HCT116 (cell line): ENCODE measurements at regions not wholly inside any gene's neighbourhood (a gene's known extent, or its start where the extent isn't known, plus 50 kb on each side); places are given as distances from the start of the nearest gene placed in this dataset.

ENCODE experiments used
- CTCF ChIP-seq, 3 experiments: fragments of 200-600 bp in 1 of 3; sonication (generic) in 1 of 3; IDR thresholded peaks in 2 of 3; conservative IDR thresholded peaks in 1 of 3; 2 replicates each; pipeline ENCODE4 v1.5.1; 2012 to 2017; ENCODE audit warnings: low read depth in 2 of 3, low read length in 2 of 3, antibody characterized with exemption in 1 of 3, borderline replicate concordance in 1 of 3, control low read depth in 1 of 3, mild to moderate bottlenecking in 1 of 3, mixed read lengths in 1 of 3, mixed run types in 1 of 3, moderate library complexity in 1 of 3; ENCODE audit not compliant: insufficient read depth in 1 of 3
- EZH2 ChIP-seq: fragments of 200-600 bp; sonication (generic); IDR thresholded peaks from 2 replicates; pipeline ENCODE4 v1.6.1; 2017; ENCODE audit warnings: antibody characterized with exemption, mixed run types
- EZH2phosphoT487 ChIP-seq: fragments of 200-600 bp; IDR thresholded peaks from 2 replicates; pipeline ENCODE4 v1.6.1; 2018; ENCODE audit warnings: antibody characterized with exemption, borderline replicate concordance
- FOSL1 ChIP-seq: IDR thresholded peaks from 2 replicates; pipeline ENCODE4 v1.6.1; 2012; ENCODE audit warnings: low read depth
- POLR2A ChIP-seq: IDR thresholded peaks from 2 replicates; pipeline ENCODE4 v1.7.0; 2011; ENCODE audit warnings: borderline replicate concordance; ENCODE audit not compliant: insufficient read depth, insufficient read length; ENCODE audit errors: extremely low read depth
- POLR2AphosphoS5 ChIP-seq: IDR thresholded peaks from 2 replicates; pipeline ENCODE4 v1.6.1; 2011; ENCODE audit warnings: mild to moderate bottlenecking, low read depth, low read length, moderate library complexity
- YY1 ChIP-seq: IDR thresholded peaks from 2 replicates; pipeline ENCODE4 v1.6.1; 2011; ENCODE audit warnings: low read length, low read depth, moderate library complexity, mild to moderate bottlenecking; ENCODE audit not compliant: insufficient replicate concordance; ENCODE audit errors: extremely low read depth
- TF ChIP-seq, protein P1 (sequence below): IDR thresholded peaks from 2 replicates; pipeline ENCODE4 v1.6.1; 2012

- TF ChIP-seq POLR2A (no peak), POLR2AphosphoS5 (no peak), CTCF (IDR thresholded peaks at IDR 0.05 in 2 of 3, conservative IDR thresholded peaks at IDR 0.05 in 1 of 3; ENCODE audit: borderline replicate concordance in 1 of 3, insufficient read depth in 1 of 3, low read depth in 2 of 3, low read length in 2 of 3) (no peak), FOSL1 (no peak), YY1 (no peak), EZH2 (no peak), EZH2phosphoT487 (no peak)
- TF ChIP-seq, protein P1, sequence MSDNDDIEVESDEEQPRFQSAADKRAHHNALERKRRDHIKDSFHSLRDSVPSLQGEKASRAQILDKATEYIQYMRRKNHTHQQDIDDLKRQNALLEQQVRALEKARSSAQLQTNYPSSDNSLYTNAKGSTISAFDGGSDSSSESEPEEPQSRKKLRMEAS: no peak
These were observed 524.5 kb downstream of the BMP2 start for GRCh38 chr20:7291946-7292345.
